Prostate gland (tissue), 2 donors: ENCODE measurements at regions not wholly inside any gene's neighbourhood (a gene's known extent, or its start where the extent isn't known, plus 50 kb on each side); places are given as distances from the start of the nearest gene placed in this dataset.

Experiments used
- DNase-seq: peaks from one replicate; pipeline ENCODE4 v3.0.0-alpha.2; 2019; ENCODE audit warnings: low spot score
- H3K27ac ChIP-seq, 2 donors: fragments of 200-600 bp; sonication (generic); 2 replicates each; pipeline ENCODE4 v1.5.1; 2017 to 2019
- H3K27me3 ChIP-seq: fragments of 200-600 bp; sonication (generic); replicated peaks from 2 replicates; pipeline ENCODE4 v1.5.1; 2019; ENCODE audit not compliant: insufficient read depth
- H3K36me3 ChIP-seq, 2 donors: fragments of 200-600 bp; sonication (generic); 1 replicate in 1 of 2; 2 replicates in 1 of 2; pipeline versions ENCODE4 v1.5.1 to v1.8.1; 2017 to 2019
- H3K4me1 ChIP-seq: fragments of 200-600 bp; sonication (generic); replicated peaks from 2 replicates; pipeline ENCODE4 v1.5.1; 2019
- H3K4me3 ChIP-seq, 2 donors: fragments of 200-600 bp; sonication (generic); 2 replicates each; pipeline ENCODE4 v1.5.1; 2017 to 2019
- H3K9me3 ChIP-seq: fragments of 200-600 bp; sonication (generic); 2 replicates; pipeline ENCODE4 v1.5.1; 2017
- CTCF ChIP-seq, 4 experiments: fragments of 200-600 bp in 2 of 4; fragments of 450-650 bp in 2 of 4; sonication (generic) in 2 of 4; IDR thresholded peaks; 1 replicate in 3 of 4; 2 replicates in 1 of 4; pipeline ENCODE4 v1.5.1; 2016 to 2019; ENCODE audit warnings: antibody characterized with exemption in 4 of 4, mild to moderate bottlenecking in 2 of 4, moderate library complexity in 2 of 4
- POLR2A ChIP-seq: fragments of 450-650 bp; IDR thresholded peaks from one replicate; pipeline ENCODE4 v1.6.1; 2016; ENCODE audit warnings: antibody characterized with exemption, mild to moderate bottlenecking
- POLR2AphosphoS5 ChIP-seq: sonication (generic); formaldehyde crosslinking; IDR thresholded peaks from one replicate; pipeline ENCODE4 v1.6.1; 2017; ENCODE audit warnings: antibody characterized with exemption
- WGBS: methylation state at CpG from one replicate; pipeline ENCODE4 v1.1.5; 2018; 5-methylcytosine and 5-hydroxymethylcytosine counted together
- intact Hi-C: fragments of 100-400 bp; cut with DNase I; formaldehyde crosslinking; loops from one replicate; pipeline ENCODE4 v1.14.2; 2022

DNA sequence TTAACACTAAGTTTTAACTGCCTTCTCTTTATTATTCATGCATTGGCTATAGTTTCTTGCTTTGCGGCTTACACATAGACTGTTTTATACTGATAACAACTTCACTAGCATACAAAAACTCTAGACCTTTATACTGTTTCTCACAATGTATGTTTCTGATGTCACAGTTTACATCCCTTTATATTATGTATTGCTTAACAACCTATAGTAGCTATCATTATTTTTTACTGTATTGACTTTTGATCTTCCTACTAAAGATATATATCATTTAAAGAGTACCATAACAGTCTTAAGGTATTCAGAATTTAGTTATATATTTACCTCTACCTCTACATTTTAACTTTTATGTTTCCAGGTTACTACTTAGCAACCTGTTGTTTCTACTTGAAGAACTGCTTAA lies 543.3 kb upstream of the ARGLU1 start:
- Histone ChIP-seq H3K4me1 (no peaks in the 10 kb centered on the region), H3K9me3 (no peaks in the 10 kb centered on the region), H3K4me3 (no peak overlapping the region), H3K27me3 (no peaks in the 10 kb centered on the region), H3K27ac (no peak overlapping the region), H3K36me3 (no peaks in the 10 kb centered on the region)
- no peak for DNase-seq
- intact Hi-C loops, result no loop called here
- TF ChIP-seq POLR2AphosphoS5 (no peak), POLR2A (no peak), CTCF (IDR thresholded peaks at IDR 0.05) (no peak)
- 80% methylated on average over 1 of the region's 1 CpG for WGBS

- Histone ChIP-seq H3K4me1 (no peaks in the 10 kb centered on the region), H3K27ac (no peak overlapping the region), H3K36me3 (no peaks in the 10 kb centered on the region), H3K27me3 (no peaks in the 10 kb centered on the region), H3K4me3 (no peak overlapping the region), H3K9me3 (no peaks in the 10 kb centered on the region)
- TF ChIP-seq POLR2A (no peak), POLR2AphosphoS5 (no peak), CTCF (IDR thresholded peaks at IDR 0.05) (no peak)
- WGBS, result 42% methylated on average over 2 of the region's 2 CpGs
- DNase-seq, result no peak
- intact Hi-C loops, result no loop called here
These were observed 536.7 kb upstream of the ARGLU1 start for GRCh38 chr13:107104631-107105030.

GRCh38 chr13:107102676-107103075 lies 534.7 kb upstream of the ARGLU1 start:
- H3K4me3 ChIP-seq, result no peak overlapping the region

GRCh38 chr13:107099661-107100060 lies 531.7 kb upstream of the ARGLU1 start:
- Histone ChIP-seq H3K36me3 (no peaks in the 10 kb centered on the region), H3K9me3 (no peaks in the 10 kb centered on the region), H3K27ac (no peak overlapping the region), H3K27me3 (no peaks in the 10 kb centered on the region), H3K4me1 (no peaks in the 10 kb centered on the region), H3K4me3 (no peak overlapping the region)
- DNase-seq, result no peak
- 90% methylated on average over 3 of the region's 3 CpGs for WGBS
- TF ChIP-seq POLR2AphosphoS5 (no peak), CTCF (IDR thresholded peaks at IDR 0.05) (no peak), POLR2A (no peak)
- intact Hi-C loops, result no loop called here

More at GRCh38 chr13:107102676-107103075, 534.7 kb upstream of the ARGLU1 start:
- DNase-seq, result no peak
- no peaks in the 10 kb centered on the region for H3K36me3 ChIP-seq
- H3K4me1 ChIP-seq, result no peaks in the 10 kb centered on the region
- H3K9me3 ChIP-seq, result no peaks in the 10 kb centered on the region
- intact Hi-C loops, result no loop called here
- no peak overlapping the region for H3K27ac ChIP-seq
- H3K27me3 ChIP-seq, result no peaks in the 10 kb centered on the region
- TF ChIP-seq CTCF (IDR thresholded peaks at IDR 0.05), result no peak
- no peak for TF ChIP-seq POLR2A
- TF ChIP-seq POLR2AphosphoS5, result no peak
- WGBS, result 96% methylated on average over 1 of the region's 1 CpG

GRCh38 chr13:107097916-107098315 lies 530.0 kb upstream of the ARGLU1 start:
- Histone ChIP-seq H3K27me3 (no peaks in the 10 kb centered on the region), H3K4me3 (no peak overlapping the region), H3K9me3 (no peaks in the 10 kb centered on the region), H3K27ac (no peak overlapping the region), H3K4me1 (no peaks in the 10 kb centered on the region), H3K36me3 (no peaks in the 10 kb centered on the region)
- intact Hi-C loops, result no loop called here
- WGBS, result 94% methylated on average over 7 of the region's 7 CpGs
- no peak for TF ChIP-seq POLR2AphosphoS5
- TF ChIP-seq POLR2A, result no peak
- TF ChIP-seq CTCF (IDR thresholded peaks at IDR 0.05), result no peak
- DNase-seq, result no peak
